GM12878 (cell line): ENCODE measurements at regions not wholly inside any gene's neighbourhood (a gene's known extent, or its start where the extent isn't known, plus 50 kb on each side); places are given as distances from the start of the nearest gene placed in this dataset.

Experiments used
- ATF7 ChIP-seq: fragments of 450-650 bp; IDR thresholded peaks from 2 replicates; pipeline ENCODE4 v1.6.1; 2016; ENCODE audit warnings: low read depth, mild to moderate bottlenecking
- KLF5 ChIP-seq: fragments of 450-650 bp; IDR thresholded peaks from 2 replicates; pipeline ENCODE4 v1.6.1; 2014; ENCODE audit warnings: mild to moderate bottlenecking; ENCODE audit not compliant: partially characterized antibody
- PAX5 ChIP-seq: IDR thresholded peaks from 2 replicates; pipeline ENCODE4 v1.6.1; 2011; ENCODE audit warnings: low read depth, low read length, borderline replicate concordance
- RAD21 ChIP-seq: IDR thresholded peaks from 2 replicates; pipeline ENCODE4 v1.6.1; 2011; ENCODE audit warnings: mild to moderate bottlenecking, low read depth, low read length, moderate library complexity; ENCODE audit not compliant: insufficient read depth
- TAF1 ChIP-seq: IDR thresholded peaks from 2 replicates; pipeline ENCODE4 v1.6.1; 2011; ENCODE audit warnings: mild to moderate bottlenecking, low read depth, low read length, borderline replicate concordance
- TBL1XR1 ChIP-seq: IDR thresholded peaks from 2 replicates; pipeline ENCODE4 v1.6.1; 2012; ENCODE audit warnings: low read depth, low read length, improper control_type of control experiment
- YBX1 ChIP-seq: fragments of 450-650 bp; IDR thresholded peaks from 2 replicates; pipeline ENCODE4 v1.6.1; 2016; ENCODE audit warnings: antibody characterized with exemption

DNA sequence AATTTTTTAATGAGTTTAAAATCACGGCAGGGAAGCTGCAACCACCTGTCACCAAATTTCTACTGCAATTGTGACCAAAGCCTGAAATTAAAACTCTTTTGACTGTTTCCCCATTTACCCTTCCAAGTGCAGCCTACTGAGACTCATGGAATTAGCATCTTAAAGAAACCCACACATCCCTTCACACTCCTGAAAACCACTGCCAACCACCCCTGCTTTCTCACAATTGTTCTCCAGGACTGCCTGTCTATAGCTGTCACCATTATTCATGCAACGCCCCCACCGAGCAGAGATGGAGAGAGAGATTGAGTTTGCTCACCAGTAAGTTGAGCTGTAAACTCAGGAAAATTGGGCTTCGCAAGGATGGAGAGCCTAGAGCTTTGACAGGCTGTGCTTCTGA lies 383.8 kb upstream of the SORCS1 start:
- no peak for TF ChIP-seq TAF1
- no peak for TF ChIP-seq RAD21
- TF ChIP-seq YBX1, result no peak
- no peak for TF ChIP-seq TBL1XR1
- TF ChIP-seq KLF5, result no peak
- no peak for TF ChIP-seq PAX5
- no peak for TF ChIP-seq ATF7
